HG03135 (cell line): ENCODE measurements at regions not wholly inside any gene's neighbourhood (a gene's known extent, or its start where the extent isn't known, plus 50 kb on each side); places are given as distances from the start of the nearest gene placed in this dataset.
"Not testable (repeated sequence)": the region's sequence is repeated elsewhere in the genome, so short reads cannot be mapped to it uniquely, and the experiment has no call there.

Experiments
- ATAC-seq: cut with Tn5 transposase; IDR thresholded peaks from one replicate; pipeline ENCODE4 v1.9.1; 2021; ENCODE audit warnings: mild to moderate bottlenecking, moderate library complexity; ENCODE audit not compliant: unreplicated experiment

- no peak for ATAC-seq
Measured at GRCh38 chr11:127994736-127995135, 592.6 kb downstream of the ETS1 start.

DNA sequence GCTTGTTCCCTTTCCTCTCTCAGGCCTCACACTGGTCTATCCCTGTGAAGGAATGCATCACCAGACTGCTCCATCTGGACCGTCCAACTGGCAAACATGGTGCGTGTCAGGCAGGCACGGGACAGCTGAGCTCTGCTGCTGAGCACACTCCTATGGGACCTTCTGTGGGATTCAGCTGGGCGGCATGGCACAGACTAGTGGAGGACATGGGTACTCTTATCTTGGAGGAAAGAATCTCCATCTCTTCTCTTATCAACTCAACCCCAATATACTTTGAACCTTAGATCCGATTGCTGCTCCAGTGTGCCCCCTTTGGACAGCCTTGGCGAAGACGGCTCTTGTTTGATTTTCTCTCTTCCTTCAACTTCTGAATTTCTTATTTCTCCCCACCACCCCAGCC lies 593.6 kb downstream of the ETS1 start:
- no peak for ATAC-seq

DNA sequence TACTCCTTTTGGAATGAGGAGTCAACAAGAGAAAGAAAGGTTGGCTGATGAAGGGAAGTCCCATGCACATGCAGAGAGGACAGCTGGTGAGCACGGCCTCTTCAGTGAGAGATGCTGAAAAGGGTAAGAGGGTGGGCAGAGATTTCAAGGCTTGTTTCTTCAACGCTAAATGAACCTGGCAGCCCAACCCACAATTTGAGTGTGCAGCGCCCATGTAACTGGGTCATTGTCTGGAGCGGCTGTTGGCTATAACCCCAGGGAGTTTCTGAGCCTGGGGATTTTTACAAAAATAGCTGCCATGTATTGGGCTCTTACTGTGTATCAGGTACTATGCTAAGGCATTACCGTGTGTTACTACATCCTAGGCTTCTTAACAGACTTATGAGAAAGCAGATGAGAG lies 594.1 kb downstream of the ETS1 start:
- ATAC-seq, result no peak

GRCh38 chr11:127986073-127986472 lies 601.3 kb downstream of the ETS1 start:
- no peak for ATAC-seq

GRCh38 chr11:127972816-127973215 lies 614.5 kb downstream of the ETS1 start:
- ATAC-seq, result no peak

DNA sequence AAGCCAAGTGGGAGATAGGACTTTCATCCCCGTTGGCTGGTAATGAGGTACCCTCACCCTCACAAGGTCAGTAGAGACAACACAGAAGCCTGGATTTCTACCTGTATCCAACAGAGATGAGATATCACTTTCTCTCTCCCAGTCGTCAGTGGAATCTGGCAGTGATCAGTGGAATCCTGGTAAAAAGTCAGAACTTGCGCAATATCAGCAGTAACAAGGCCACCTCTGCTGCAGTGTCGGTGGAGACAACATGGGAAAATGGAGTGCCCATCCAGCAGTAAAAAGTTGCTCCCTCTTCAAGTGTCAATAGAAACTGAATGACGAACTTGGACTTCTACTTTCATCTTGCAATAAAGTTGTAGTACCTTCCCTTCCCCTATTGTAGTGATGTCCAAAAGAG lies 615.9 kb downstream of the ETS1 start:
- ATAC-seq, result no peak

GRCh38 chr11:127966821-127967220 lies 620.5 kb downstream of the ETS1 start:
- no peak for ATAC-seq

- ATAC-seq, result no peak
Measured at GRCh38 chr11:127965939-127966668, 621.3 kb downstream of the ETS1 start.

- no peak for ATAC-seq
Measured at GRCh38 chr11:127962416-127962815, 624.9 kb downstream of the ETS1 start.

DNA sequence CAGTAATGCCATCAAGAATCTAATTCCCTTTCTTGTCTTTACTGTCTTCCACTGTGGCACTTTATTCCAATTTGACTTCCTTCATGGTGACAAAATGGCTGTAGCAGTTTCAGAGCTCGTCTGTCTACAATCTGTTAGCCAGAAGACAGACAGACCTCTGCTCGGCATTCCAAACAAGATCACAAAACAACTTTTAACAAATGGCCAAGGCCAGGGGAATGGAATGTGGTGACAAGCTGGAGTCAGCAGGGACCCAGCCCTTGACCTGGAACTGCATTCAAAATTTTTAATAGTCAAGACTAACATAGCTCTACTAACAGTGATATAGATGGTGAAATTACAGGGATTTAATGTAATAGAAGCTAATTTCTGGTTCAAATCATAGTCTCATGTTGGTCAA lies 637.2 kb downstream of the ETS1 start:
- ATAC-seq, result no peak

DNA sequence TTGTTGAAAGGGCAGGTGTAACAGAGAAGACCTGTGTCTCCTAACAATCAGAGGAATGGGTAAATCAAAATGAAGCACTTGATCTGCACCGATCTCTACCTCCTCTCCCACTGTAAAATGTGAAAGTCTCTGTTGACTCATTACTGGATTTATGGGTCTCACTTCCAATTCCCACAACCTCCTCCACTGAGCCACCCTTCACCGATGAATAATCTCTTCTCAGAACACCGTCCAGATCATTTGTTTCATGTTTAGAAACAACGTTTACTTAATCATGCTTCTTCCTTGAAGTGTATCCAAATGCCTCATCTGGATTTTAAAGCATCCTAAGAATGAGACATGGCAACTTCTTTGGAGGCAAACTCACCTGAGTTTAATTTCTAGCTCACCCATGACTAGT lies 643.6 kb downstream of the ETS1 start:
- ATAC-seq, result no peak

- no peak for ATAC-seq
Measured at GRCh38 chr11:127943152-127943551, 644.2 kb downstream of the ETS1 start.

GRCh38 chr11:127941554-127941953 lies 645.8 kb downstream of the ETS1 start:
- ATAC-seq, result not testable (repeated sequence)

- ATAC-seq, result no peak
Measured at GRCh38 chr11:127939000-127939399, 648.4 kb downstream of the ETS1 start.

DNA sequence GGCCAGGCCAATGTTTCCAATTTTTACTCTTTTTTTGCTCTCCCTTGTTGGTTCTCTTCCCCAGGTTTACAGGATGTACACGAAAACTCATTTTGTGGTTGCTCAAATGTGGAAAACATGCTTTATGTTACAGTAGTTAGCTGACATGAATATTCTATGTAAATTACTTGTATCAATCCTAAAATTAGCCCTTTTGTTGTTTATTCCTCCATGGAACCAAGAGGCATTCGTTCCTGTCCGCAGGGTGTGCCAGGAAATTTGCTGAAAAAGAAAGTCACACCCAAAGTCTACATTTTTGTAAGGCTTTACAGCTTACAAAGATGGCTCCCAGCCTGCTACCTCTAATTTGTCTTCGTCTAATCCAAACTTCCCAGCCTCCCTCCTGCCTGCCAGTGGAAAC lies 652.3 kb downstream of the ETS1 start:
- no peak for ATAC-seq

- not testable (repeated sequence) for ATAC-seq
Measured at GRCh38 chr11:127933961-127934360, 653.4 kb downstream of the ETS1 start.

DNA sequence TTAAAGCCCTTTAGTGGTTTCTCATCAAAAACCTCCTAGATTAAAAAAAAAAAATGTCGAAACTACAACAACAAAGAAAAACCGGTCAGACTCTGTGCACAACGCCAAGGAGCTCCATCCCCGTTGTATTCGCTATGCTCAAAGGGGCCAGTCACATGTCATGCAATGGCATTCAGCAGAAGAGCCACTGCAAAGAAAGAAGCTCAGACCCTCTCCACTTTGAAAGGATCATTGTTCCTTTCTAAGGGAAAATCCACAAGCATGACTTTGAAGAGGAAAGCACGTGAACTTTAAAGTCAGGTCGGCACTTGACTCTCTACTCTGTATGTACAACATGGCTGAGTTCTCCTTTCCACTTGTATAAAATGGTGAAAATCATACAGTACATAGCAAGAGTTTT lies 655.6 kb downstream of the ETS1 start:
- ATAC-seq, result no peak

GRCh38 chr11:127926721-127927120 lies 660.6 kb downstream of the ETS1 start:
- no peak for ATAC-seq

DNA sequence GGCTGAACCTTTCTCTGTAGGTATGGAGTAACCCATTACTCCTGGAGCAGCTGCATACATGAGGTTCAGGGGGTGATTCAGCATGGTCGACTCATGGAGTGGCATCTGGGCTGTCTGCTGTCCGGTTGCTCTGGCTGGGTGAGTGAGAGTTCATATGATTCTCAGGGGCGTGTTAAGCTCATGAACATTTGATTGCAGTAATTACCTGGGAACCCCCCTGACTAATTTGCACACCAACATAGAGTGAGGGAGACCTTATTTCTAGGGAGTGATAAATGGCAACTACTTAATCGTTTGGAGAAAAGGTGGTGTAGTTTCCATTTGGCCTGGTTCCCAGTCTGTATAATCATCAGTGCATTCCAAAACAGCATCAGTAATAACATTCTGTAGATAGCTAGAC lies 661.9 kb downstream of the ETS1 start:
- ATAC-seq, result no peak

GRCh38 chr11:127919206-127920000 lies 668.0 kb downstream of the ETS1 start:
- no peak for ATAC-seq

- no peak for ATAC-seq
Measured at GRCh38 chr11:127902382-127902781, 685.0 kb downstream of the ETS1 start.
